Pulmonary artery endothelial cell (primary cell): ENCODE measurements at regions not wholly inside any gene's neighbourhood (a gene's known extent, or its start where the extent isn't known, plus 50 kb on each side); places are given as distances from the start of the nearest gene placed in this dataset.
"Not testable (repeated sequence)": the region's sequence is repeated elsewhere in the genome, so short reads cannot be mapped to it uniquely, and the experiment has no call there.

ENCODE experiments used
- DNase-seq: peaks from one replicate; pipeline ENCODE4 v3.0.0-alpha.2; 2011; ENCODE audit warnings: low read depth, low spot score

- DNase-seq = no peak
Observed at GRCh38 chr6:81565071-81565470, 187.4 kb downstream of the TENT5A start.

- DNase-seq = no peak
Observed at GRCh38 chr6:81564470-81565068, 187.9 kb downstream of the TENT5A start.

- DNase-seq = no peak
Observed at GRCh38 chr6:81562169-81562568, 190.3 kb downstream of the TENT5A start.

GRCh38 chr6:81561731-81562130, 190.8 kb downstream of the TENT5A start:
- DNase-seq = no peak

- DNase-seq = no peak
Observed at GRCh38 chr6:81561071-81561564, 191.4 kb downstream of the TENT5A start.

GRCh38 chr6:81557811-81558210, 194.7 kb downstream of the TENT5A start:
- DNase-seq = no peak

- DNase-seq = no peak
Observed at GRCh38 chr6:81556551-81556950, 195.9 kb downstream of the TENT5A start.

GRCh38 chr6:81553216-81553615, 199.3 kb downstream of the TENT5A start:
- DNase-seq = no peak

GRCh38 chr6:81552644-81553043, 199.8 kb downstream of the TENT5A start:
- no peak for DNase-seq

GRCh38 chr6:81547149-81547548, 205.3 kb downstream of the TENT5A start:
- no peak for DNase-seq

GRCh38 chr6:81534934-81535465, 217.5 kb downstream of the TENT5A start:
- no peak for DNase-seq

- DNase-seq = no peak
Observed at GRCh38 chr6:81531869-81532561, 220.5 kb downstream of the TENT5A start.

- DNase-seq = no peak
Observed at GRCh38 chr6:81517455-81517854, 235.0 kb downstream of the TENT5A start.

- DNase-seq = no peak
Observed at GRCh38 chr6:81515562-81516453, 236.7 kb downstream of the TENT5A start.

- not testable (repeated sequence) for DNase-seq
Observed at GRCh38 chr6:81514195-81514594, 238.3 kb downstream of the TENT5A start.

GRCh38 chr6:81511423-81511822, 241.1 kb downstream of the TENT5A start:
- no peak for DNase-seq

- DNase-seq = no peak
Observed at GRCh38 chr6:81495999-81496398, 256.5 kb downstream of the TENT5A start.

- DNase-seq = no peak
Observed at GRCh38 chr6:81491454-81492101, 260.9 kb downstream of the TENT5A start.

GRCh38 chr6:81487489-81487888, 265.0 kb downstream of the TENT5A start:
- peak; percentile 20 for DNase-seq

- no peak for DNase-seq
Observed at GRCh38 chr6:81486234-81486633, 266.2 kb downstream of the TENT5A start.

- DNase-seq = no peak
Observed at GRCh38 chr6:81485395-81485794, 267.1 kb downstream of the TENT5A start.
